ENCODE measurements at regions not wholly inside any gene's neighbourhood (a gene's known extent, or its start where the extent isn't known, plus 50 kb on each side); places are given as distances from the start of the nearest gene placed in this dataset.
"Not testable (repeated sequence)": the region's sequence is repeated elsewhere in the genome, so short reads cannot be mapped to it uniquely, and the experiment has no call there.

DNA sequence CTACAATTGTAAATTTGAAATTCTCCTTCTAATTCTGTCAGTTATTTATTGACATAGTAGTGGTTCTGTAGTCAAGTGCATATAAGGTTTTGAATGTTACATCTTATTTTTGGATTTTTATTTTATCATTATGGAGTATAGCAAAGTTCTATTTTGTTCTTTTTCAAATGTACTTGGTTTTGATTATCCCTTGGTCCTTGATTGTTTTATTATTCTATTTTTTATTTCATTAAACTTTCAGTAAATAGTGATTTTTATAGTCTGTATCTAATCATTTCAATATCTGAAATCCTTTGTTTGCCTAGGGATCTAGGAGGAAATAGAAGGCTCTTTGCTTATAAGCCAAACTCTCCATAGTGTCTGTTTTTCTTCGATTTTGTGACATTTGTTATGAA is 87.8 kb downstream of the HFE start:
- no peak for DNase-seq

DNA sequence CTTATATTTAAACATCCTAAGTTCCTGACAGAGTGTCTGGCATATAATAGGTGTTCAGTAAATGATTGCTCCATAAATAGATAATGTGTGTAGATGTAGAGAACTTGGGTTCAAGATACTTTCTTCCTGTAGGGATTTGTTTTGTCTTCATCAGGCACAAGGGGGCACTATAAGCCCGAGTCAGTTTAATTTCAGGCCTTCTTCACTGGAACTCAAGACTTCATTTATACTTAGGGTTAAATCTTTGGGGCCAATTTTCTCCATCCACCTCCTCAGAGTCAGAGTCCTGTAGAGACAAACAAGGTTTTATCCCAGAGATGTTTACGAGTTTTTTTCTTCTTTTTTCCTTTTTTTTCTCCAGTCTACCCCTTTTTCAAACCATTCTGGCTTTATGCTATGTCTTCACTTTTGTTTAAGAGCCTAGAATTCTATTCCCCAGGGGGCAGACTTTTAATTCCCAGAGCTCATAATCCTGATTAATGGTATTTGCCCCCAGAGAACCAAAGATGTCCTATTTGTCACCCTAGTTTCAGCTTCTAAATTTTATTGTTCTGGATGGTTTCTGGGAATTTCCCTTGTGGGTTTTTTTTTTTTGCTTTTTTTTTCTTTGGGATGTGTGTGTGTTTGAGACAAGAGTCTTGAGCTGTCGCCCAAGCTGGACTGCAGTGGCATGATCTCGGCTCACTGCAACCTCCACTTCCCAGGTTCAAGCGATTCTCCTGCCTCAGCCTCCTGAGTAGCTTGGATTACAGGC is 88.4 kb downstream of the HFE start:
- DNase-seq = peak in 1 of 2 experiments; percentile 67

DNA sequence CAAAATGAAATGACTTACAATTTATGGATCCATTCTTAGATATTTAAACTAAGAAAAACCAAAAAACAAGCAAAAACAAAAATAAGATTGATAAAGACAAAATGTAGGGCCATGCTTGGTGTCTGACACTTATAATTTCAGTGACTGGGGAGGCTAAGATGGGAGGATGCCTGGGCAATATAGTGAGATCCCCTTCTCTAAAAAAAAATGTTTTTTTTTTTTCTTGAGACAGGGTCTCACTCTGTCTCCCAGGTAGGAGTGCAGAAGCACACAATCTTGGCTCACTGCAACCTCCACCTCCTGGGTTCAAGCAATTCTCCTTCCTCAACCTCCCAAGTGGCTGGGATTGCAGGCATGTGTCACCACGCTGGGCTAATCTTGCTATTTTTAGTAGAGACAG is 92.4 kb downstream of the HFE start:
- no peak for DNase-seq

DNA sequence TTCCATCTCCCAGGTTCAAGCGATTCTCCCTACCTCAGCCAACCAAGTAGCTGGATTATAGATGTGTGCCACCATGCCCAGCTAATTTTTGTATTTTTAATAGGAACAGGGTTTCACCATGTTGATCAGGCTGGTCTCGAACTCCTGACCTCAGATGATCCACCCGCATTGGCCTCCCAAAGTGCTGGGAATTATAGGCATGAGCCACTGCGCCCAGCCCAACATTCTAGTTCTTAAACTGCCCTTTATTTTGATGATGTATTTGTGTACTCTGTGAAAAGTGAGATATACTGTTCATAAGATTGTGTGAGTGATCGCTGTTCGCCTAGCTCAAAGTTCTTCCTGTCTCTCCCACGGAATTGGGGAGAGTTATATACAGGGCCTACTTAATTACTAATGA is 93.1 kb downstream of the HFE start:
- no peak for DNase-seq

GRCh38 chr6:26183237-26183580 is 96.0 kb downstream of the HFE start:
- DNase-seq = no peak

DNA sequence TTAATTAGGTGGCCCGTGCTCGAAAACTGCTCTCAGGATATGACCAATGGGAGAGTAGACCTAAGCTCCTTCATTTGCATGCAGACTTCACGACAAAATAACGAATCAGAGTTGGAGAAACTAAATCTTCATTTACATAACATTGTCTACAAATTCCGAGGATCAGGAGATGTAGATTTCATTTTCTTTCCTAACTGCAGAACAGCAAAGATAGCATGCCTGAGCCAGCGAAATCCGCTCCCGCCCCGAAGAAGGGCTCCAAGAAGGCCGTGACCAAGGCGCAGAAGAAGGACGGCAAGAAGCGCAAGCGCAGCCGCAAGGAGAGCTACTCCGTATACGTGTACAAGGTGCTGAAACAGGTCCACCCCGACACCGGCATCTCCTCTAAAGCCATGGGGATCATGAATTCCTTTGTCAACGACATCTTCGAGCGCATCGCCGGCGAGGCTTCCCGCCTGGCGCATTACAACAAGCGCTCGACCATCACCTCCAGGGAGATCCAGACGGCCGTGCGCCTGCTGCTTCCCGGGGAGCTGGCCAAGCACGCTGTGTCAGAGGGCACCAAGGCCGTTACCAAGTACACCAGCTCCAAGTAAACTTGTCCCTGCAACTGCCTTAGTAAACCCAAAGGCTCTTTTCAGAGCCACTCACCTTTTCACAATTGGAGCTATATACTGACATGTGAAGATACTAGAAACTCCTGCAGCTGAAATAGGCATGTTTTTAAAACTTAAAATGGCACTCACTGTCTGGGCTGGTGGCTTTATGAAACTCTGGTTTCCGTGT is 96.5 kb downstream of the HFE start:
- DNase-seq = no peak

DNA sequence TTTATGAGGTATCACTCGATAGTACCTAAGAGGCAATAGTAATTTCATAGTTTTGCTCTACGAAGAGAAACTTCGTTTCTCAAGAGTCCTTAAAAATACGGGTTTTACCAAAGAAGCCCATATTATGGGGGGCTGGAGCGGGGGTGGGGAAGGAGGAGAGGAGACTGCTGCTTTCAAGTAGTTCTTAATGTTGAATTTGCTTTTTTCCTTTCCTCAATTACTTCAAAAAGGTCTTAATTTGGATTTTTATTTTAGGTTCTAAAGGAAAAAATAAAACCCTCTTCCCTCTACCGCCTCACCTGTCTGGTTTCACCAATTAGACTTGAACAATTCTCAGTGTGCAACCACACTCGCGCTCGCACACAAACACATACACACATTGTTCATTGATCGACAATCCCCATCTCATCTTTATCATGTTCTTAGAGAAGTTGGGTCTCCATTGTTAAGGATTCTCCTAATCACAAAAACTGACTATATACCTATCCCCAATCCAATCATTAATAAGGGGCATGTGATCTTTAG is 97.2 kb downstream of the HFE start:
- DNase-seq = no peak

DNA sequence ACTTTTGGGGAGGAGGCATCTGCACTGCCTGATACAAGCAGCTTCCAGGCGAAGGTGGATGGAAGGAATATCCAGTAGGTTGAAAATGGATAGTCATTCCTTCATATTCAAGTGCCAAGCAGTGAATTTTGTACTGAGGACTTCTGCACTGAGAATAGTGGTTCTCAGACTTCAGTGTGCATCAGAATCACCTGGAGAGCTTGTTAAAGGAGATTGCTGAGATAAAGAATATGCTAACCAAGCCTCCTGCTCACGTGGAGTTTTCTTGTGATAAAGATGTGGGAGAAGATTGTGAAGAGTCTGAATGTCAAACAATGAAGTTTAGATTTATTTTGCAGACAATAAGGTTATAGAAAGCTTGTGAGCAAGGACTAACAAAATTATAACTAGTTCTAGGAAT is 97.8 kb downstream of the HFE start:
- no peak for DNase-seq

DNA sequence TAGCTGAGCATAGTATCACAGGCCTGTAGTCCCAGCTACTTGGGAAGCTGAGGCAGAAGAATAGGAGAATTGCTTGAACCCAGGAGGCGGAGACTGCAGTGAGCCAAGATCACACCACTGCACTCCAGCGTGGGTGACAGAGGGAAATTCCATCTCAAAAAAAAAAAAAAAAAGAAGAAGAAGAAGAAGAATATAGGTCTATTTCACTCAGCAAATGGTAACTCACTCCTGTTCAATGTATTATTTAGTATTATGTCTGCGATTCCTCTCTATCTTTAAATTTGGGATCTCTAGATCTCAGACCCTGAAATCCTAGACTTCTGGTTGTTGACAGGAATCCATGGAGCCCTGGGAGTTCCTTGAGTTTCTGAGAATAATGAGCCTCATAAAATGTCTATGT is 98.6 kb downstream of the HFE start:
- DNase-seq = no peak

DNA sequence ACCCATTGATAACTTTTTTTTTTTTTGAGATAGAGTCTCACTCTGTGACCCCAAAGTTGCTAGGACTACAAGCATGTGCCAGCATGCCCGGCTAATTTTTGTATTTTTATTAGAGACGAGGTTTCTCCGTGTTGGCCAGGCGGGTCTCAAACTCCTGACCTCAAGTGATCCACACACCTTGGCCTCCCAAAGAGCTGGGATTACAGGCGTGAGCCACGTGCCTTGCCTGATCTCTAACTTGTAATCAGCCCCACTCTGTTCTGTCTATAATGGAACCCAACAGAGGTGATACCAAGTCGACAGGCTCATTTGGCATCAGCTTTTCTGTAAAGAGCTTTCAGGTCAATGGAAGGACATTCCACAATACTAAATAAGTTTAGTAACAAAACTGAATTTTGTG is 99.4 kb downstream of the HFE start:
- DNase-seq = no peak

DNA sequence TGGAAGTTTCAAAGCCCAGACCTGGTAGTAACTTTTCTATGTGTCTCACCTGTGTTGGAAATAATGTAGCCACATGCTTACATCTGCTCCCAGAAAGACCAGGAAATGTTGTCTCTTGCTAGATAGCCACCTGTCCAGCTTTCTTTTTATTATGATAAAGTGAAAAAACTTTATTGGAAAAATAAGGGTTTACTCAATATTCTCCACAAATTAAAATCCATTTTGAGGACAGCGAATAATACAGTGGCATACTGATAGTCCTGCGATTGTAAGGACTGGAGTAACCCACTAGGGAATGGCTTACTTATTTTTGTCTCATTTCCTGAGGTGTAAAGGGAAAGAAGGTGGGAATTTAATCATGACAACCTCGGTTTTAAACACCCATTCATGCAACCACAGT is 100.1 kb downstream of the HFE start:
- DNase-seq = no peak

DNA sequence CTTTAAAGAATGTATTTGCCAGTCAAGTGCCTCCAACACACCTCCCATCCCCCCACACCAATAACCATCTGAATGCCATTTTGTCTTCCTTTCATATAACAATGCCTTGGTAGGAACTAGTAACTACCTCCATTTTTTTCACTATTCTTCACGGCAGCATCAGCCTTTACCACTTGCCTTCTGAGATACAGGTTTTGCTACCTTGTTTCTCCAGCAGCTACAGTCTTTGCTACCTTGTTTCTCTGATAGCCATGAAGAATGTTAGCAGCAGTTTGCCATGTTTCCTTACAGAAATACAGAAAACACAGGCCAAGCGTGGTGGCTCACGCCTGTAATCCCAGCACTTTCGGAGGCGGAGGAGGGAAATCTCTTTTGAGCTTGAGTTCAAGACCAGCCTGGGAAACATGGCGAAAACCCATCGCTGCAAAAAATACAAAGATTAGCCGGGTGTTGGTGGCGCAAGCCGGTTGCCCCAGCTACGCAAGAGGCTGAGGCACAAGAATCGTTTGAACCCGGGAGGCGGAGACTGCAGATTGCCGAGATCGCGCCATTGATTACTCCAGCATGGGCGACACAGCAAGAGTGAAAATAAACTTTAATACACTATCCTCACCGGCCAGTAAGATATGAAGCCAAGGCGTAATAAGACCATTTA is 100.9 kb downstream of the HFE start:
- no peak for DNase-seq

DNA sequence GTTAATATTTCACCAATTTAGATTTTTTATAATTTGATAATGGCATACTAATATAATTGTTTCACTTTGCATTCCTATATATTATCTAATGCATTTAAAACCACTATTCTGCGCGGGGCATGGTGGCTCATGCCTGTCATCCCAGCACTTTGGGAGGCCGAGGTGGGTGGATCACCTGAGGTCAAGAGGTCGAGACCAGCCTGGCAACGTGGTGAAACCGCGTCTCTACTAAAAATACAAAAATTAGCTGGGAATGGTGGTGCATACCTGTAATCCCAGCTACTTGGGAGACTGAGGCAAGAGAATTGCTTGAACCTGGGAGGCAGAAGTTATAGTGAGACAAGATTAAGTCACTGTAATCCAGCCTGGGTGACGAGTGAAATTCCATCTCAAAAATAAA is 104.3 kb downstream of the HFE start:
- DNase-seq = not testable (repeated sequence)

DNA sequence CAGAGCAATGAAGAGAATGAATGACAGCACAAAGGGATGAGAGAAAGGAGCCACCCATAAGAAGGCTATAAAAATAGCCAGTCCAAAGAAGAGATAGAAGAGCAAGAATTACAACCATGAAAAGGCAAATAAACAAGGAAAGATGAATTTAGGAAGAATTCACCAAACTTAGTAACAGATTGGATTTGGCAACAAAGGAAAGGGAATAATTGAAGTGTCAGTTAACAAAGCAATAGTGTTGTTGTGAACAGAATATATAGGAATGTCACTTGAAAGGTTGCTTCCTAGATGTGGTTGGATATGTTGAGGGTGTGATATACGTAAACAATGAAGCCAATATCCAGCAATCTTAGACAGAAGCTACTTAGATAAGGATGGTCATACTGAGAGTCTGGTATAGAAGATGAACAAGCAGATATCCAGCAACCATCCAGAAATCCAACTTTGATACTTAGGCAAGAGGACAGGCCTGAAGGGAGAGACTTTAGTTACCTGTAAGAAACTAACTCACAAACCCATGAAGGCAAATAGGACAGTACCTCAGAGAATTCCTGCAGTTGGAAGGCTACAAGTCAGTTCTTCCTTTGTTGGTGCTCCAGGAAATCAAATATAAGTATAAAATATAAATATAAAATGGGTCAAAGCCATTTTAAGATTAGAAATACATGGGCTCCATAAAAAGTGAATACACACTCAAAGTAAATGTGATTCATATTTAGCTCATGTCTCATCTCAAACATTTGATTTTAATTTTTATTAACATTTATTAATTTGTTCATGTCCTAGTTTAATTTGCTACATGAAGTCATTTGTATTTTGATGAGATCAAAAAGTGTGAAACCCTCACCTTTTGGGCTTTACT is 106.5 kb downstream of the HFE start:
- DNase-seq = no peak

GRCh38 chr6:26194329-26194701 is 107.1 kb downstream of the HFE start:
- DNase-seq = no peak

GRCh38 chr6:26194816-26195375 is 107.7 kb downstream of the HFE start:
- DNase-seq = no peak

DNA sequence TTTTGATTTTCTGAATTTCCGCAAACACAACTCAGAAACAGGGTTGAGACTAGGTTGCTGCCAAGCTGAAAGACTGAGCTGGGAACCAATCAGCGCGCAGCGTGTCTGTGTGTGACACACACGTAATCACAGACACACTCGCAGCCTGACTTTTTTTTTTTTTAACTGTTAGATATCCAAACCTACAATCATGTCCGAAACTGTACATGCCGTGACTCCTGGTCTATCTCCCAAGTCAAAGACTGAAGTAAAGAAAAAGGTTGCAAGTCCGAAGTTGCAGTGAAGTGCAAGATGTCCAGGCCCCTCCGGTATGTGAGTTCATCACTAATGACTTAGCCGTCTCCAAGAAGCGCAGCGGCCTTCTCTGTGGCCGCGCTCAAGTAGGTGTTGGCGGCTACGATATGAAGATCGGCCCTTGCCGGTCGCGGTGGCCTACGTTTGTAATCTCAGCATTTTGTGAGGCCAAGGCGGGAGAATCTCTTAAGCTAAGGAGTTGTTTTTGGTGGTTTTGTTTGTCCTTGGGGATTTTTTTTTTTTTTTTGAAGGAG is 108.2 kb downstream of the HFE start:
- DNase-seq = no peak

DNA sequence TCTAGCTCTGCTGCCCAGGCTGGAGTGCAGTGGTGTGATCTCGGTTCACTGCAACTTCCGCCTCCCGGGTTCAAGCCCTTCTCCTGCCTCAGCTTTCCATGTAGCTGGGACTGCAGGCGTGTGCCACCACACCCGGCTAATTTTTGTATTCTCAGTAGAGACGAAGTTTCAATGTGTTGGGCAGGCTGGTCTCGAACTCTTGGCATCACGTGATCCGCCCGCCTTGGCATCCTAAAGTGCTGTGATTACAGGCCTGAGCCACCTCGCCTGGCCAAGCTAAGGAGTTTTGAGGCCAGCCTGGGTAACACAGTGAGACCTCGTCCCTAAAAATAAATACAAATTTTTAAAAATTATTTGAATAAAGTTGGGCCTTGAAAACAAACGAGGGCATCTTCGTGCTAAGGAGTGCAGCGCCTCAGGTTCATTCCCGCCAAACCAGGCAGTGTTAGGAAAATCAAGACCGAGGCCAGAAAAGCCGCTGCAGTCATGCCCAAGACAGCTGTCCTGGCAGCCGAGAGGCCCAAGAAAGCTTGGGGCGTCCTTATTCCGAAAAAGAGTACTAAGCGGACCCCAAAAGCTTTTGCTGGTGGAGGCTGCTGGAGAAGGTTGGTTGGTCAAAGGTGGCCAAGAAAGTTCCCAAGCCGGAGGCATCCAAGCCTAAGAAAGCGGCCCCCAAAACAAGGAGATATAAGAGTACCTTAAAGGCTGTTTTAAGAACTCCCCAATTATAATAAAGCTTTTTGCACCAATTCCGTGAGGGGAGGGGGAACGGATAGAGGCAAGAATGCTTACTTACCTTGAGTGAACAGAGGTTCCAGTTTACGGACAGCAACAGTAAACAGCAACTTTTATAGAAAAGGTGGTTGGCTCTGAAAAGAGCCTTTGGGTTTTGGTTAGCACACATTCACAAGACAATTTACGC is 109.0 kb downstream of the HFE start:
- no peak for DNase-seq

- DNase-seq = no peak
Observed at GRCh38 chr6:26196846-26197635, 109.8 kb downstream of the HFE start.

DNA sequence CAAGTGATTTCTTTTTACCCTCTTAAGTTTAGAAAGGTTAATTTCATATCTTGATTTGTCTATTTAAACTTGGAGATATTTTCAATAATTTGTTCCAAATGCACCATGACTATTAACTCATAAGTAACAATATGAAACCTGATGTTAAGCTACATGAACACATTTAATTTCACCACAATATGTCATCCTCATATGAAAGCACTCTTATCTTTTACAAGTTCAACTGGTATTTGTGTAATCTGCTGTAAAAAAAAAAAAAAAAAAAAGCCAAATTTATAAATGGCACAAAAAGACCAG is 110.4 kb downstream of the HFE start:
- no peak for DNase-seq

Data from SW 1271 (cell line).